ENCODE measurements at regions not wholly inside any gene's neighbourhood (a gene's known extent, or its start where the extent isn't known, plus 50 kb on each side); places are given as distances from the start of the nearest gene placed in this dataset.

- no peak for DNase-seq
These were observed 531.9 kb downstream of the PTPRC start for GRCh38 chr1:199170711-199171110.

- no peak for DNase-seq
These were observed 533.6 kb downstream of the PTPRC start for GRCh38 chr1:199172171-199173124.

GRCh38 chr1:199173356-199173755 lies 534.5 kb downstream of the PTPRC start:
- DNase-seq: no peak

- no peak for DNase-seq
These were observed 535.5 kb downstream of the PTPRC start for GRCh38 chr1:199174336-199174735.

- no peak for DNase-seq
These were observed 537.9 kb downstream of the PTPRC start for GRCh38 chr1:199176713-199177112.

GRCh38 chr1:199177241-199177640 lies 538.4 kb downstream of the PTPRC start:
- no peak for DNase-seq

GRCh38 chr1:199178646-199179045 lies 539.8 kb downstream of the PTPRC start:
- no peak for DNase-seq

GRCh38 chr1:199182186-199182843 lies 543.5 kb downstream of the PTPRC start:
- DNase-seq: no peak

GRCh38 chr1:199184180-199184579 lies 545.3 kb downstream of the PTPRC start:
- DNase-seq: no peak

GRCh38 chr1:199194862-199195261 lies 556.0 kb downstream of the PTPRC start:
- no peak for DNase-seq

GRCh38 chr1:199197695-199198094 lies 558.9 kb downstream of the PTPRC start:
- no peak for DNase-seq

GRCh38 chr1:199202331-199202730 lies 563.5 kb downstream of the PTPRC start:
- no peak for DNase-seq

- no peak for DNase-seq
These were observed 565.4 kb downstream of the PTPRC start for GRCh38 chr1:199204231-199204630.

- DNase-seq: no peak
These were observed 567.1 kb downstream of the PTPRC start for GRCh38 chr1:199205740-199206441.

- no peak for DNase-seq
These were observed 570.0 kb downstream of the PTPRC start for GRCh38 chr1:199208847-199209246.

- no peak for DNase-seq
These were observed 579.2 kb downstream of the PTPRC start for GRCh38 chr1:199218065-199218464.

GRCh38 chr1:199218533-199218932 lies 579.7 kb downstream of the PTPRC start:
- no peak for DNase-seq

GRCh38 chr1:199220031-199220430 lies 581.2 kb downstream of the PTPRC start:
- no peak for DNase-seq

GRCh38 chr1:199221371-199222150 lies 582.7 kb downstream of the PTPRC start:
- no peak for DNase-seq

- no peak for DNase-seq
These were observed 585.1 kb downstream of the PTPRC start for GRCh38 chr1:199223936-199224335.

- DNase-seq: no peak
These were observed 587.3 kb downstream of the PTPRC start for GRCh38 chr1:199226163-199226562.

- no peak for DNase-seq
These were observed 603.3 kb downstream of the PTPRC start for GRCh38 chr1:199242147-199242546.

- DNase-seq: peak; percentile 30
These were observed 603.8 kb downstream of the PTPRC start for GRCh38 chr1:199242601-199243000.
